CD4-positive, alpha-beta T cell treated with Interleukin-4 for 1 hour (primary cell): ENCODE measurements at regions not wholly inside any gene's neighbourhood (a gene's known extent, or its start where the extent isn't known, plus 50 kb on each side); places are given as distances from the start of the nearest gene placed in this dataset.
"Not testable (repeated sequence)": the region's sequence is repeated elsewhere in the genome, so short reads cannot be mapped to it uniquely, and the experiment has no call there.

ENCODE experiments used
- DNase-seq, 2 donors: peaks; one replicate each; pipeline ENCODE4 v3.0.0-alpha.2; 2020 to 2022

- DNase-seq: no peak
Measured at GRCh38 chr12:92059960-92060359, 85.7 kb downstream of the BTG1 start.

- DNase-seq: peak in 1 of 2 donors; percentile 37
Measured at GRCh38 chr12:92058664-92059063, 87.0 kb downstream of the BTG1 start.

- not testable (repeated sequence) for DNase-seq
Measured at GRCh38 chr12:92056756-92057155, 88.9 kb downstream of the BTG1 start.

DNA sequence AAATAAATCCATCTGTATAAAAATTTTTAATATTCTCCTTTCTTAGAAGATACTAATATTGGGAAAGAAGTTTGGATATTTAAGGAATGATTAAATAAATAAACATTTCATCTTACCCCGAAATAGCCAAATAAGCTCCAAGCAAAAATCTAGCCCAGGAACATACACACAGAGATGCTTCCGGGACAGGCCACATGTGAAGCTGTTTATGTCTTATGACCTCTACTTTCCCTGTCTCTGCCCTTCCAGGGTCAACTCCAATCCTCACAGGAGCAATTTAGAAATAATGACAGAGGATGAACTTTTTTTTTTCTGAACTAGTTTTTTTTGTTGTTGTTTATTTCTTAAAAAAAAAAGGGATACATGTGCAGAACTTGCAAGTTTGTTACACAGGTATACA lies 89.4 kb downstream of the BTG1 start:
- no peak for DNase-seq

DNA sequence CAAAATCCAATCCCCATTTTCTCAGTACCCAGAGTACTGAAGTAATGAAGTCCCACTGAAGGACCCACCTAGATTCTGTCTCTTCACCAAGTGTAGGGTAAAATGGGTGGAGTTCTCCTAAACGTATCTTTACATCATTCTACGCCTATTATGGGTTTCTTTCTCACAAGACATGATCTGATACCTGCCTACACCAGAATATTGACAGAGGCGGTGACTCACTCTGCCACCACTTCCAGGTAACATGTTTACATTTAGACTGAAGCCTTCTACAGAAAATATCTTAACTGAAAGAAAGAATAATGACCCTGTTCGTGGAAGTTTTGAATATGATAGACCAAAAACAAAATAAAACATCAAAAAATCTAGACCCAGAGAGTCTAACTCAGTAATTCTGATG lies 89.8 kb downstream of the BTG1 start:
- peak; percentile 82 to 88 for DNase-seq

GRCh38 chr12:92051441-92051840 lies 94.2 kb downstream of the BTG1 start:
- no peak for DNase-seq

GRCh38 chr12:92049403-92049802 lies 96.2 kb downstream of the BTG1 start:
- DNase-seq: no peak

- DNase-seq: peak; percentile 32 to 44
Measured at GRCh38 chr12:92047393-92047826, 98.2 kb downstream of the BTG1 start.

- DNase-seq: no peak
Measured at GRCh38 chr12:92046557-92047392, 98.9 kb downstream of the BTG1 start.

- no peak for DNase-seq
Measured at GRCh38 chr12:92045852-92046251, 99.8 kb downstream of the BTG1 start.

DNA sequence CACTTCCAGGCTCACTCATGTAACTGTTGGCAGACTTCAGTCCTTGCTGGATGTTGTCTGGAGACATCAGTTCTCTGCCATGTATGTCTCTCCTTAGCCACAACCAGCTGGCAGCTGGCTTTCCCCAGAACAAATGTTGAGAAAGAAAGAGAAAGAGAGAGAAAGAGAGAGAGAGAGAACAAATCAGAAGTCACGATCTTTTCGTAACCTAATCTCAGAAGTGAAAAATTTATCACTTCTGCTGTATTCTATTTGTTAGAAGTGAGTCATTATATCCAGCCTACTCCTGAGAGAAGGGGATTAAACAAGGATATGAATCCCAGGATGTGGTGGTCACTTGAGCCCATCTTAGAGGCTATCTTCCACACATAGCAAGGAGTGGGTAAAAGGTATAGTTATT lies 101.2 kb downstream of the BTG1 start:
- no peak for DNase-seq

DNA sequence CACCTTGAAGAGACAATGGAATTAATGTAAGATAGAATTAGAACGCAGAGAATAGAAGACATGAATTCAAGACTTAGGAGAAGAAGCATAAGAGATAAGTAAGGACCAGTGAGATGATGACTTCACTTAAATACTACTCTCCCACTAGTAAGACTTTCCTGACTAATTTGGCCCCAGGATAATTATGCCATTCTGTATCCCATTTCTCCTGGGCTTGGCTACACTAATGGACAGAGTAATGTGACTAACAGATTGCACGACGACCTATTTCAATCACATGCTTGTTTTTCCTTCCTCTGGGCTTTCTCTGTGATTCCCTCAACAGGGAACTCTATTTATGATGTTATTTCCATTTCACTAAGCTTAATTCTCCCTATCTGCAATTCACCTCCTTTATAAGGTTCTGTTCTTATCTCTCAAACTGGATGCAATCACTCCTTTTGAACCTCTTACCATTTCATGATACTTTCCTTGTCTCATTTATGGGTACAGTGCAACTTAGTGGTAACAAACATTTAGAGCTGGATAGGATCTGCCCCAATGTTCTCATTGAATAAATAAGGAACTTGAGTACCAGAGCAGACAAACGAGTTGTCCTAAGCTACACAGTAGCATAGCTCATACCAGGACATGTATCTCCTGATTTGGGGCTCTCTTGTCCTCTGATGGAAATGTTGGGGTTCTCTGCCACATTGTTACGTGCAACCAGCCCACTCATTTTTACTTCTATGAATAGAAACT lies 102.7 kb downstream of the BTG1 start:
- no peak for DNase-seq

GRCh38 chr12:92041742-92042141 lies 103.9 kb downstream of the BTG1 start:
- peak; percentile 42 to 64 for DNase-seq

- DNase-seq: no peak
Measured at GRCh38 chr12:92039046-92039445, 106.6 kb downstream of the BTG1 start.

DNA sequence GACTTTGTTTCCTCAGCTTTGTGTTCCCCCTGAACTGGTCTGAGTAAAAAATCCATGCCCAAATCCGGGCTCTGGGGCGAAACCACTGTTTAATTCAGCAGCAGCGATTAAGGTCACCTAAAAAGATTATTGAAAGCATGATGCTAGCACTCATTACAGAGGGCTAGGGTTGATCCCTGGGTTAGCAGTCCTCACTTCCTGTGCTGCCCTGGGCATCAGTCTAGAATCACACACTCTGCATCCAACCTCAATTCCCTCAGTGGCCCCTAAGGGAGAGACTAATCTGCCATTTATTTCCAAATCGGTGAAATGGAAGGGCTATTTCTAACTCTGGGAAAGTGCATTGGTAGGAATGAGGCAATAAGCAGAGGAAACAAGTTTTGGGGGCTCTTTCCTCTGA lies 107.2 kb downstream of the BTG1 start:
- DNase-seq: no peak

- DNase-seq: no peak
Measured at GRCh38 chr12:92036771-92037453, 108.7 kb downstream of the BTG1 start.

DNA sequence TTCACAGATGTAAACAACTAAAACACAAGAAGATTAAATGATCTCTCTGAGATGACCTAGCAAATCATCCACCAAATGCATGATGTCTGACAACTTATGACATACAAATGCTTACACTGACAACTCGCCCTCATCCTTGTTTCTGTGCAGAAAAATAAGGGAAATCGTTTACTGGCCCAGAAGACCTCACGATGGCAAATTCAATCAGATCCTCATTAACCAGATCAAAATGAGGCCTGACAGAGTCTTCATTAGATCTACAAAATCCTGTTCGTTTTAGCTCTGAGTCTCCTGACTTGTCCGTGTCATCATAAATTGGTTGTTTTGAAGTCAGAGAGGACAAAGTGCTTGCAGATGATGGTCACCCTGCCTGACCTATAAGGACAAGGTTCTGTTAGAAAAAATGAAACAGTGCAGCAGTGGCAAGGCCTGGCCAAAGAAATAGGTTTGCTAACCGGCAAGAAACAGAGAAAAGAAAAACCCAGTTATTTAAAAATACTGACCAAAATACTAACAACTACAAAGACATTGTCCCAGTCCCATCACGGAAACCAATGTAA lies 109.5 kb downstream of the BTG1 start:
- DNase-seq: no peak

- no peak for DNase-seq
Measured at GRCh38 chr12:92035477-92035876, 110.2 kb downstream of the BTG1 start.

- DNase-seq: peak; percentile 58 to 66
Measured at GRCh38 chr12:92034858-92035401, 110.7 kb downstream of the BTG1 start.

DNA sequence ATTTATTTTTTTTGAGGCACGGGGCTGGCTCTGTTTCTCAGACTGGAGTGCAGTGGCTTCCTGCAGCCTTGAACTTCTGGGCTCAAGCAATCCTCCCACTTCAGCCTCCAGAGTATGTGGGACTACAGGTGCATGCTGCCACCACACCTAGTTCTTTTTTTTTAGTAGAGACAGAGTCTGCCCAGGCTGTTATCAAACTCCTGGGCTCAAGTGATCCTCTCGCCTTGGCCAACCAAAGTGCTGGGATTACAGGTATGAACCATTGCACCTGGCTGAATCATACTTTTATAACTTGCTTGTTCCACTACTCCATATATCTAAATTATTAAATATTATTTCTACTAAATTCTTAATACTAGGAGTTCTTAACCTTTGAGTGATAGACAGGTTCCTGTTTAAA lies 111.6 kb downstream of the BTG1 start:
- no peak for DNase-seq

- no peak for DNase-seq
Measured at GRCh38 chr12:92032965-92033364, 112.7 kb downstream of the BTG1 start.

DNA sequence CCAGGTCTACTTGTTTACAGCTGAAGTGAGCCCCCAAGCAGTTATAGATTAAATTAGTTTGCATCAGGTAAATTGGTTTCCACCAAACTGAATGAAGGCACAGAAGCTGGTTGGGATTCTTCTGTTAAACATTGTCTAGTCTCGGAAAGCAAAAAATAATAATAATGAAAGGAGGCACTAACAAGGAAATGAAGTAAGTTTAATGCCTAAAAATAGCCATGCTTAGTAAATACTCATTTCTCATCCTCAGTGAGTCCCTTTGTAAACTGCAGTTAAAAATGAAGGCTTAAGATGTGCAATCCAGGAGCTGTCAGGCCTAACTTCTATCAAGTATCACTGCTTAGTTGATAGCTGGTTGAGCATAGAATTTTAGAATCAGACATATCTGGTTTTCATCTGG lies 113.5 kb downstream of the BTG1 start:
- no peak for DNase-seq

GRCh38 chr12:92030618-92031017 lies 115.0 kb downstream of the BTG1 start:
- peak; percentile 74 to 85 for DNase-seq
